Testis (tissue), 2 donors: ENCODE measurements at regions not wholly inside any gene's neighbourhood (a gene's known extent, or its start where the extent isn't known, plus 50 kb on each side); places are given as distances from the start of the nearest gene placed in this dataset.

Experiments used
- DNase-seq: peaks from one replicate; pipeline ENCODE4 v3.0.0-alpha.2; 2019
- H3K27ac ChIP-seq, 2 donors: fragments of 200-600 bp; sonication (generic); one replicate each; pipeline ENCODE4 v1.5.1; 2019
- H3K27me3 ChIP-seq: fragments of 200-600 bp; sonication (generic); one replicate; pipeline ENCODE4 v1.5.1; 2019
- H3K36me3 ChIP-seq: fragments of 200-600 bp; sonication (generic); one replicate; pipeline ENCODE4 v1.5.1; 2017; ENCODE audit warnings: low read depth; ENCODE audit errors: missing control alignments
- H3K4me1 ChIP-seq: fragments of 200-600 bp; sonication (generic); one replicate; pipeline ENCODE4 v1.5.1; 2019
- H3K4me3 ChIP-seq, 2 donors: fragments of 200-600 bp; sonication (generic); one replicate each; pipeline ENCODE4 v1.5.1; 2017 to 2019
- H3K9me3 ChIP-seq: fragments of 200-600 bp; sonication (generic); one replicate; pipeline ENCODE4 v1.5.1; 2017
- CTCF ChIP-seq, 3 experiments: fragments of 450-650 bp in 2 of 3; fragments of 200-600 bp in 1 of 3; sonication (generic) in 1 of 3; IDR thresholded peaks; one replicate each; pipeline ENCODE4 v1.5.1; 2016 to 2019; ENCODE audit warnings: antibody characterized with exemption in 3 of 3, mild to moderate bottlenecking in 2 of 3, moderate library complexity in 1 of 3
- POLR2A ChIP-seq: fragments of 450-650 bp; IDR thresholded peaks from one replicate; pipeline ENCODE4 v1.6.1; 2017; ENCODE audit warnings: antibody characterized with exemption, mild to moderate bottlenecking, moderate library complexity
- WGBS, 2 donors: methylation state at CpG; one replicate each; pipeline ENCODE4 v1.1.5; 2018; 5-methylcytosine and 5-hydroxymethylcytosine counted together
- intact Hi-C: fragments of 100-400 bp; cut with DNase I; formaldehyde crosslinking; loops from one replicate; pipeline ENCODE4 v1.15.1; 2023; ENCODE audit warnings: low total_unique reads

GRCh38 chr16:8510160-8510559 lies 80.2 kb downstream of the TMEM114 start:
- Histone ChIP-seq H3K4me3 (no peak overlapping the region), H3K4me1 (no peaks in the 10 kb centered on the region), H3K27ac (no peak overlapping the region), H3K27me3 (no peaks in the 10 kb centered on the region), H3K9me3 (no peaks in the 10 kb centered on the region), H3K36me3 (no peaks in the 10 kb centered on the region)
- WGBS, 2 donors = 10 to 29% methylated on average over 6 of the region's 6 CpGs
- intact Hi-C loops = no loop called here
- no peak for DNase-seq
- no peak for TF ChIP-seq CTCF (IDR thresholded peaks at IDR 0.05)

GRCh38 chr16:8505327-8505991 lies 84.9 kb downstream of the TMEM114 start:
- DNase-seq = no peak
- Histone ChIP-seq H3K27ac (no peak overlapping the region), H3K9me3 (no peaks in the 10 kb centered on the region), H3K36me3 (no peaks in the 10 kb centered on the region), H3K27me3 (no peaks in the 10 kb centered on the region), H3K4me3 (no peak overlapping the region), H3K4me1 (no peaks in the 10 kb centered on the region)
- no peak for TF ChIP-seq CTCF (IDR thresholded peaks at IDR 0.05)
- no peak for TF ChIP-seq POLR2A
- 40 to 52% methylated on average over 7 of the region's 7 CpGs for WGBS, 2 donors
- intact Hi-C loops = no loop called here

- TF ChIP-seq CTCF (IDR thresholded peaks at IDR 0.05) = no peak
- TF ChIP-seq POLR2A = no peak
- intact Hi-C loops = no loop called here
- H3K4me1 ChIP-seq = no peaks in the 10 kb centered on the region
- no peaks in the 10 kb centered on the region for H3K36me3 ChIP-seq
- no peak for DNase-seq
- 65 to 77% methylated on average over 2 of the region's 2 CpGs for whole genome bisulfite sequencing, 2 donors
- H3K27me3 ChIP-seq = no peaks in the 10 kb centered on the region
- no peak overlapping the region for H3K27ac ChIP-seq
- no peaks in the 10 kb centered on the region for H3K9me3 ChIP-seq
- no peak overlapping the region for H3K4me3 ChIP-seq
Measured at GRCh38 chr16:8502446-8502845, 87.9 kb downstream of the TMEM114 start.

GRCh38 chr16:8500351-8500750 lies 90.0 kb downstream of the TMEM114 start:
- WGBS, 2 donors = 47 to 59% methylated on average over 1 of the region's 1 CpG
- Histone ChIP-seq H3K27me3 (no peaks in the 10 kb centered on the region), H3K9me3 (no peaks in the 10 kb centered on the region), H3K36me3 (no peaks in the 10 kb centered on the region), H3K4me1 (no peaks in the 10 kb centered on the region), H3K27ac (no peak overlapping the region), H3K4me3 (no peak overlapping the region)
- no peak for DNase-seq
- no peak for TF ChIP-seq POLR2A
- TF ChIP-seq CTCF (IDR thresholded peaks at IDR 0.05) = no peak
- intact Hi-C loops = no loop called here

- 64 to 76% methylated on average over 3 of the region's 3 CpGs for WGBS, 2 donors
- TF ChIP-seq CTCF (IDR thresholded peaks at IDR 0.05) (no peak), POLR2A (no peak)
Measured at GRCh38 chr16:8496364-8496763, 93.9 kb downstream of the TMEM114 start.

More at GRCh38 chr16:8496364-8496763, 93.9 kb downstream of the TMEM114 start:
- no peak for DNase-seq
- H3K36me3 ChIP-seq = no peaks in the 10 kb centered on the region
- intact Hi-C loops = no loop called here
- no peak overlapping the region for H3K27ac ChIP-seq
- H3K4me1 ChIP-seq = no peaks in the 10 kb centered on the region
- H3K27me3 ChIP-seq = no peaks in the 10 kb centered on the region
- H3K9me3 ChIP-seq = no peaks in the 10 kb centered on the region
- H3K4me3 ChIP-seq = no peak overlapping the region
